ENCODE measurements at regions not wholly inside any gene's neighbourhood (a gene's known extent, or its start where the extent isn't known, plus 50 kb on each side); places are given as distances from the start of the nearest gene placed in this dataset.

- no peak for DNase-seq
Measured at GRCh38 chr14:96638041-96638855, 136.1 kb downstream of the PAPOLA start.

DNA sequence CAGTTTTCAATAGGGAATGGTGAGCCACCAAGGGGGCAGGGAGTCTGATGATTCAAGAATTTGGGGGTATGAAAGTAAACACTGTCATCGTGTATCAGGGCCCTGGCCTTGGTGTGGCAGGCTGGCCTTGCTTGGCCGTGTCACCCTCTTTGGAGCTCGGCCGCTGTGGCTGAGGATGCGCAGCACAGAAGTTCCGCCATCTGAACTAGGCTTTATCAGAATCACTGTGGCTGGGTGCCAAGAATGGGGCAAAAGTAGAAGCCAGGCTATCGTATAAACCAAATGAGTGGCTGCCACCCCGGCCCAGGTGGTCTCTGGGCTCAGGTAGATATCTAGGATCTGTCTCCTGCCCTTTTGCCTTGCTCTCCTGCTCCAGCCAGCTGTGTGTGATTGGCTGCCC lies 137.4 kb downstream of the PAPOLA start:
- no peak for DNase-seq

- no peak for DNase-seq
Measured at GRCh38 chr14:96648506-96649326, 146.5 kb downstream of the PAPOLA start.

- DNase-seq = no peak
Measured at GRCh38 chr14:96649327-96649601, 147.1 kb downstream of the PAPOLA start.

DNA sequence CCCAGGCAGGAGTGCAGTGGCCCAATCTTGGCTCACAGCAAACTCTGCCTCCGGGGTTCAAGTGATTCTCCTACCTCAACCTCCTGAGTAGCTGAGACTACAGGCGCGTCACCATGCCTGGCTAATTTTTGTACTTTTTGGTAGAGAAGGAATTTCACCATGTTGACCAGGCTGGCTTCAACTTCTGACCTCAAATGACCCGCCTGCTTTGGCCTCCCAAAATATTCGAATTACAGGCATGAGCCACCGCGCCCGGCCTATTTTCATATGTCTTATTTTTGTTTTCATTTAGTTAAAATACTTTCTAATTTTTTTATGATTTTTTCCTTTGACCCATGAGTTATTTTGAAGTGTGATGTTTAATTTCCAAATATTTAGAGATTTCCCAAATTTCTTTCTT lies 143.6 kb upstream of the VRK1 start:
- no peak for DNase-seq

- DNase-seq = no peak
Measured at GRCh38 chr14:96658611-96659010, 138.6 kb upstream of the VRK1 start.

- DNase-seq = no peak
Measured at GRCh38 chr14:96660123-96660522, 137.1 kb upstream of the VRK1 start.

- no peak for DNase-seq
Measured at GRCh38 chr14:96660667-96661066, 136.5 kb upstream of the VRK1 start.

- DNase-seq = no peak
Measured at GRCh38 chr14:96661244-96661969, 135.8 kb upstream of the VRK1 start.

DNA sequence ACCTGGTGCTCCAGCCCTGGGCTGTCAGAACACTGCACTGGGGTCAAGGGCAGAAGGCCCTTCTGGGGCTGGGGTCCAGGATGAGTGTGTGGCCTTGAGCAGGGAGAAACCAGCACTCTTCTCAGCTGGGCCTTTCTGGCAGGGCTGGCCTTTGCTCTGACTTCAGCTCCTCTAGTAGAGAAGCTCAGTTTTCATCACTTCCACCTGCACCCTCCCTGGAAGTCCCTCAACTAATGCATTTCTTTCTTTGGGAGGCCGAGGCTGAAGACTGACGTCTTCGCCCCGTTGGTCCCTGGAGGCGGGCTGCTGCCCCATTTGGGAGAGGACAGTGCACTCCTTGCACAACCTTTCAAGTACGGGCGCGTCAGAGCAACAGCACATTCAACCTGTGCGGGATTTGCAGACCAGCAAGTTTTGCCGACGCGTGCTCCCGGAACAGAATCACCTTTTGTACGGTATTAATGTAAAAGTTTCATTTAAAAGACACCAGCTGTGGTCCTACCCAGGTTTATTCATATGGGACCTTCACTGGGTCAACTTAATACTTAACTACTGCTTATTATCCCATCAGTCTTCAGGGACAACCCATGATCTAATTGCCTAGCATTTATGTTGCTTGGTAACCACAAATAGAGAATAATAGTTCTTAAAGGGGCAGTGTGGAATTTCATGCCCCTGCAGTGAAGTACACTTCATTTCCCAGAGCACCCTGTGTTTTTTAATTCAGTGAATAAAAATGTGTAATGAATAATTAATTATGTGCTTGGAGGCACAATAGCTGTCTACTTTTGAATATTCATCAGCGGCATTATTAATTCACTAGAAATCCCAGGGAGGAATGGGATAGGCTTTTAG lies 134.8 kb upstream of the VRK1 start:
- no peak for DNase-seq

GRCh38 chr14:96663076-96663475 lies 134.1 kb upstream of the VRK1 start:
- no peak for DNase-seq

DNA sequence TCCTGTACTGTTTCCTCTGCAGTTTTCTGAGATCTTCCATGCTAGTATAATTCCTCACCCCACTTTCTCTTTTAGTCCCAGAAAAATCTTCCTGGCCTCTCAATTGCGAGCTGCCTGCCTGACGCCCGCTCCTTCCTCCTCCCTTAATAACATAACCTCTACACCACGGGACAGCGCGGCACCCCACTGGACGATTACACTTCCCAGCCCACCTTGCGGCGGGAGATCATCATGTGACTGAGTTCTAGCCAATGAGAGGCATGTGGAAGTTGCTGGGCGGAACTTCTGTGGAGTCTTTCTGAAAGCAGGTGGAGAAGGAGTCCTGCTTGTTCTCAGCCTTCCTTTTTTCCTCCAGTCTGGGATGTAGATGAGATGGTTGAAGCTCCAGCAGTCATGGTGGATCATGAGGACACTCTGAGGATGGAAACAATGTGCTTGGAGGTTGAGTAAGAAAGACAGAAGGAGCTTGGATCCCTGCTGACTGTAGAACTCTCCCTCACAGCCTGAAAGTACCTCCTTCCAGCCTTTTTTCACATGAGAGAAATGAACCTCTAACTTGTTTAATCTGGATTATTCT lies 133.6 kb upstream of the VRK1 start:
- no peak for DNase-seq

DNA sequence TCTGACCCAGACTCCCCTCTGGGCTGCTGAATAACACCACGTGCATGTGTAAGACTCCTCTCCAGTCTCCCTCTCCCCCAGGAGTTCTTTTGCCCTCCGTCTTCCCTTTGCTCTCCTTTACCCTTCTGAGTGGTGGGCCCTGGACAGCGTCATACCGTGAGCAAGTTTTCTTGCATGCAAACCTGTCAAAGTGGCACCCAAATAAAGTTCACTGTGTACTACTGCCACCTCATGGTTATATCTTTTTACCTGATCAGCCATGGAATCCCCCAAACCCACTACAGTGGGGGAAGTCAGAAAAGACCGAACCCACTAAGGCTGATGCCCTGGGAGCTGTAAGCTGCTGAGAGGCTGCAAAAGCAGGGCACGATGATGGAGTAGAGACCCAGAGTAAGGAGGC lies 131.1 kb upstream of the VRK1 start:
- no peak for DNase-seq

GRCh38 chr14:96670391-96670790 lies 126.8 kb upstream of the VRK1 start:
- DNase-seq = no peak

DNA sequence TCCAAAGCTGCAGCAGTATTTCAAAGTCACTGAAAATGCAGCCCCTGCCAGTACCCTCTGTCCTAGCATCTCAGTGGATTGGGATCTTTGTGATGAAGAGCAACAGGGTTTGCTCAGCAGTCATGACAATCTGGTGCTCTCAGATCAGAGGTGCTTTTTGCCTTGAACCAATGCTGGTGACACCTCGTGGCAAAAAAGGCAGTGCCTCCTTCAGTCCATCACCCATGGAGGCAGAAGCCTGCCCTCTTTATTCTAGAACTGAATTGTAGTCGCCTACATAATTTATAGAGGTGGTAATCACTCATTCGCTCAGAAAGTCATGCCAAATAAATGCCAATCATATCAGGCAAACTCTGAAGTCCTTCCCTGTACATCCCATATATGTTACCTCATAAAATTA lies 126.0 kb upstream of the VRK1 start:
- no peak for DNase-seq

GRCh38 chr14:96673706-96674105 lies 123.5 kb upstream of the VRK1 start:
- DNase-seq = no peak

- DNase-seq = no peak
Measured at GRCh38 chr14:96674121-96674520, 123.1 kb upstream of the VRK1 start.

GRCh38 chr14:96676166-96676565 lies 121.0 kb upstream of the VRK1 start:
- no peak for DNase-seq

DNA sequence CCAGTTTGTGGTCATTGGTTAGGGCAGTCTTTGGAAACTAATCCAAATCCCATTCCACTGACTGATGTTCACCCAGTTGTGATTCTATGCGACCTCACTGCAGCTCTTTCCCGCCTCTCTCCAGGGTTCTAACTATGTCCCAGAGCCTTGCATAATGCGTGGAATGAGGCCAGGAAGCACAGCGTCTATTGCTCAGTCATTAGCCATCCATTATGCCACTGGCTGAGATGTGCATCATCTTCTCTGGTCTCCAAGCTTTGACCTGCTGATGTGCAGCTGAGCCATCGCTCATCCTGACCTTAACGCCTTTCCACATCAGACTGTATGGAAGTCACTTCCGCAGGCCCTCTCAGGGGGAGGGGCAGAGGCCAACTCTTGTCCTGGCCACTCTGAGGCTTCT lies 115.4 kb upstream of the VRK1 start:
- DNase-seq = no peak

GRCh38 chr14:96682401-96682800 lies 114.8 kb upstream of the VRK1 start:
- DNase-seq = no peak

- peak; percentile 10 for DNase-seq
Measured at GRCh38 chr14:96683562-96684289, 113.5 kb upstream of the VRK1 start.

GRCh38 chr14:96686126-96686525 lies 111.1 kb upstream of the VRK1 start:
- no peak for DNase-seq
